WTC11 (cell line): ENCODE measurements at regions not wholly inside any gene's neighbourhood (a gene's known extent, or its start where the extent isn't known, plus 50 kb on each side); places are given as distances from the start of the nearest gene placed in this dataset.

ENCODE experiments used
- GRHL2 ChIP-seq: fragments of 250-450 bp; sonication (Bioruptor Pico); IDR thresholded peaks from 2 replicates; pipeline ENCODE4 v1.8.0; 2022; ENCODE audit warnings: mild to moderate bottlenecking, moderate library complexity; ENCODE audit not compliant: insufficient replicate concordance, severe bottlenecking
- JUN ChIP-seq: sonication (generic); formaldehyde crosslinking; IDR thresholded peaks from 2 replicates; pipeline ENCODE4 v1.8.0; 2023; ENCODE audit warnings: mild to moderate bottlenecking, missing genetic modification reagents
- RELA ChIP-seq: sonication (generic); formaldehyde crosslinking; IDR thresholded peaks from 2 replicates; pipeline ENCODE4 v1.8.1; 2022; ENCODE audit warnings: missing genetic modification reagents, mild to moderate bottlenecking, borderline replicate concordance
- TF ChIP-seq, protein P1 (sequence below): fragments of 200-600 bp; IDR thresholded peaks from 2 replicates; pipeline ENCODE4 v1.8.0; 2022; ENCODE audit warnings: antibody characterized with exemption
- TF ChIP-seq, protein P2 (sequence below): sonication (generic); formaldehyde crosslinking; IDR thresholded peaks from 2 replicates; pipeline ENCODE4 v1.8.0; 2022; ENCODE audit warnings: mild to moderate bottlenecking, missing genetic modification reagents
- TF ChIP-seq, protein P3 (sequence below): sonication (generic); formaldehyde crosslinking; conservative IDR thresholded peaks from 2 replicates; pipeline ENCODE4 v1.8.1; 2022; ENCODE audit warnings: mild to moderate bottlenecking, missing genetic modification reagents
- TF ChIP-seq, protein P4 (sequence below): sonication (generic); formaldehyde crosslinking; conservative IDR thresholded peaks from 2 replicates; pipeline ENCODE4 v1.8.1; 2023; ENCODE audit warnings: mild to moderate bottlenecking, low read depth, missing genetic modification reagents, moderate library complexity
- TF ChIP-seq, protein P5 (sequence below): sonication (generic); formaldehyde crosslinking; IDR thresholded peaks from 2 replicates; pipeline ENCODE4 v1.8.0; 2022; ENCODE audit warnings: mild to moderate bottlenecking, missing genetic modification reagents
- TF ChIP-seq, protein P6 (sequence below): sonication (generic); formaldehyde crosslinking; IDR thresholded peaks from 2 replicates; pipeline ENCODE4 v1.8.0; 2023; ENCODE audit warnings: mild to moderate bottlenecking, missing genetic modification reagents
- TF ChIP-seq, protein P7 (sequence below): sonication (generic); formaldehyde crosslinking; IDR thresholded peaks from 2 replicates; pipeline ENCODE4 v1.8.1; 2022; ENCODE audit warnings: missing genetic modification reagents, borderline replicate concordance

DNA sequence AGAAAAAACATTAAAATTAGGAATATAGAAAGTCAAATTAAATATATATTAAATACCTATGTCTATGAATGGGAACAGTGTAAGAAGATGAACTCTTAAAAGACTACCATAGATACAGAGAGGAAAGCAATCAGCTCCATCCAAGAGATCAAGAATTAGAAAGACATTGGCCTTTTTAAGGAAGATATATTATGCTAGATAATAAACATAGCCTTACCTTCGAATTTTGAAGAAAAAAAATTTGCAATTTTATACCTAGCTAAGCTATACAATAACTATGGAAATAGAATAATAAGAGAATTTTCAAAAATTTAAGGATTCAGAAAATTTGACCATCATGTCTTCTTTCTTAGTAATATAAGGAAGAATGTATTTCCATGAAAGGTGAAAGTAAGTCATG is 74.7 kb upstream of the MYT1L start:
- TF ChIP-seq, protein P1, sequence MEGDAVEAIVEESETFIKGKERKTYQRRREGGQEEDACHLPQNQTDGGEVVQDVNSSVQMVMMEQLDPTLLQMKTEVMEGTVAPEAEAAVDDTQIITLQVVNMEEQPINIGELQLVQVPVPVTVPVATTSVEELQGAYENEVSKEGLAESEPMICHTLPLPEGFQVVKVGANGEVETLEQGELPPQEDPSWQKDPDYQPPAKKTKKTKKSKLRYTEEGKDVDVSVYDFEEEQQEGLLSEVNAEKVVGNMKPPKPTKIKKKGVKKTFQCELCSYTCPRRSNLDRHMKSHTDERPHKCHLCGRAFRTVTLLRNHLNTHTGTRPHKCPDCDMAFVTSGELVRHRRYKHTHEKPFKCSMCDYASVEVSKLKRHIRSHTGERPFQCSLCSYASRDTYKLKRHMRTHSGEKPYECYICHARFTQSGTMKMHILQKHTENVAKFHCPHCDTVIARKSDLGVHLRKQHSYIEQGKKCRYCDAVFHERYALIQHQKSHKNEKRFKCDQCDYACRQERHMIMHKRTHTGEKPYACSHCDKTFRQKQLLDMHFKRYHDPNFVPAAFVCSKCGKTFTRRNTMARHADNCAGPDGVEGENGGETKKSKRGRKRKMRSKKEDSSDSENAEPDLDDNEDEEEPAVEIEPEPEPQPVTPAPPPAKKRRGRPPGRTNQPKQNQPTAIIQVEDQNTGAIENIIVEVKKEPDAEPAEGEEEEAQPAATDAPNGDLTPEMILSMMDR: no peak
- TF ChIP-seq, protein P2, sequence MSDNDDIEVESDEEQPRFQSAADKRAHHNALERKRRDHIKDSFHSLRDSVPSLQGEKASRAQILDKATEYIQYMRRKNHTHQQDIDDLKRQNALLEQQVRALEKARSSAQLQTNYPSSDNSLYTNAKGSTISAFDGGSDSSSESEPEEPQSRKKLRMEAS (CRISPR knock-in tag): no peak
- TF ChIP-seq, protein P3, sequence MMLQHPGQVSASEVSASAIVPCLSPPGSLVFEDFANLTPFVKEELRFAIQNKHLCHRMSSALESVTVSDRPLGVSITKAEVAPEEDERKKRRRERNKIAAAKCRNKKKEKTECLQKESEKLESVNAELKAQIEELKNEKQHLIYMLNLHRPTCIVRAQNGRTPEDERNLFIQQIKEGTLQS (CRISPR knock-in tag): no peak
- TF ChIP-seq, protein P4, sequence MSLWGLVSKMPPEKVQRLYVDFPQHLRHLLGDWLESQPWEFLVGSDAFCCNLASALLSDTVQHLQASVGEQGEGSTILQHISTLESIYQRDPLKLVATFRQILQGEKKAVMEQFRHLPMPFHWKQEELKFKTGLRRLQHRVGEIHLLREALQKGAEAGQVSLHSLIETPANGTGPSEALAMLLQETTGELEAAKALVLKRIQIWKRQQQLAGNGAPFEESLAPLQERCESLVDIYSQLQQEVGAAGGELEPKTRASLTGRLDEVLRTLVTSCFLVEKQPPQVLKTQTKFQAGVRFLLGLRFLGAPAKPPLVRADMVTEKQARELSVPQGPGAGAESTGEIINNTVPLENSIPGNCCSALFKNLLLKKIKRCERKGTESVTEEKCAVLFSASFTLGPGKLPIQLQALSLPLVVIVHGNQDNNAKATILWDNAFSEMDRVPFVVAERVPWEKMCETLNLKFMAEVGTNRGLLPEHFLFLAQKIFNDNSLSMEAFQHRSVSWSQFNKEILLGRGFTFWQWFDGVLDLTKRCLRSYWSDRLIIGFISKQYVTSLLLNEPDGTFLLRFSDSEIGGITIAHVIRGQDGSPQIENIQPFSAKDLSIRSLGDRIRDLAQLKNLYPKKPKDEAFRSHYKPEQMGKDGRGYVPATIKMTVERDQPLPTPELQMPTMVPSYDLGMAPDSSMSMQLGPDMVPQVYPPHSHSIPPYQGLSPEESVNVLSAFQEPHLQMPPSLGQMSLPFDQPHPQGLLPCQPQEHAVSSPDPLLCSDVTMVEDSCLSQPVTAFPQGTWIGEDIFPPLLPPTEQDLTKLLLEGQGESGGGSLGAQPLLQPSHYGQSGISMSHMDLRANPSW (CRISPR knock-in tag): no peak
- no peak for TF ChIP-seq JUN
- TF ChIP-seq RELA (CRISPR knock-in tag): no peak
- TF ChIP-seq, protein P5, sequence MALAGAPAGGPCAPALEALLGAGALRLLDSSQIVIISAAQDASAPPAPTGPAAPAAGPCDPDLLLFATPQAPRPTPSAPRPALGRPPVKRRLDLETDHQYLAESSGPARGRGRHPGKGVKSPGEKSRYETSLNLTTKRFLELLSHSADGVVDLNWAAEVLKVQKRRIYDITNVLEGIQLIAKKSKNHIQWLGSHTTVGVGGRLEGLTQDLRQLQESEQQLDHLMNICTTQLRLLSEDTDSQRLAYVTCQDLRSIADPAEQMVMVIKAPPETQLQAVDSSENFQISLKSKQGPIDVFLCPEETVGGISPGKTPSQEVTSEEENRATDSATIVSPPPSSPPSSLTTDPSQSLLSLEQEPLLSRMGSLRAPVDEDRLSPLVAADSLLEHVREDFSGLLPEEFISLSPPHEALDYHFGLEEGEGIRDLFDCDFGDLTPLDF: no peak
- TF ChIP-seq, protein P6, sequence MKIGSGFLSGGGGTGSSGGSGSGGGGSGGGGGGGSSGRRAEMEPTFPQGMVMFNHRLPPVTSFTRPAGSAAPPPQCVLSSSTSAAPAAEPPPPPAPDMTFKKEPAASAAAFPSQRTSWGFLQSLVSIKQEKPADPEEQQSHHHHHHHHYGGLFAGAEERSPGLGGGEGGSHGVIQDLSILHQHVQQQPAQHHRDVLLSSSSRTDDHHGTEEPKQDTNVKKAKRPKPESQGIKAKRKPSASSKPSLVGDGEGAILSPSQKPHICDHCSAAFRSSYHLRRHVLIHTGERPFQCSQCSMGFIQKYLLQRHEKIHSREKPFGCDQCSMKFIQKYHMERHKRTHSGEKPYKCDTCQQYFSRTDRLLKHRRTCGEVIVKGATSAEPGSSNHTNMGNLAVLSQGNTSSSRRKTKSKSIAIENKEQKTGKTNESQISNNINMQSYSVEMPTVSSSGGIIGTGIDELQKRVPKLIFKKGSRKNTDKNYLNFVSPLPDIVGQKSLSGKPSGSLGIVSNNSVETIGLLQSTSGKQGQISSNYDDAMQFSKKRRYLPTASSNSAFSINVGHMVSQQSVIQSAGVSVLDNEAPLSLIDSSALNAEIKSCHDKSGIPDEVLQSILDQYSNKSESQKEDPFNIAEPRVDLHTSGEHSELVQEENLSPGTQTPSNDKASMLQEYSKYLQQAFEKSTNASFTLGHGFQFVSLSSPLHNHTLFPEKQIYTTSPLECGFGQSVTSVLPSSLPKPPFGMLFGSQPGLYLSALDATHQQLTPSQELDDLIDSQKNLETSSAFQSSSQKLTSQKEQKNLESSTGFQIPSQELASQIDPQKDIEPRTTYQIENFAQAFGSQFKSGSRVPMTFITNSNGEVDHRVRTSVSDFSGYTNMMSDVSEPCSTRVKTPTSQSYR (CRISPR knock-in tag): no peak
- TF ChIP-seq, protein P7, sequence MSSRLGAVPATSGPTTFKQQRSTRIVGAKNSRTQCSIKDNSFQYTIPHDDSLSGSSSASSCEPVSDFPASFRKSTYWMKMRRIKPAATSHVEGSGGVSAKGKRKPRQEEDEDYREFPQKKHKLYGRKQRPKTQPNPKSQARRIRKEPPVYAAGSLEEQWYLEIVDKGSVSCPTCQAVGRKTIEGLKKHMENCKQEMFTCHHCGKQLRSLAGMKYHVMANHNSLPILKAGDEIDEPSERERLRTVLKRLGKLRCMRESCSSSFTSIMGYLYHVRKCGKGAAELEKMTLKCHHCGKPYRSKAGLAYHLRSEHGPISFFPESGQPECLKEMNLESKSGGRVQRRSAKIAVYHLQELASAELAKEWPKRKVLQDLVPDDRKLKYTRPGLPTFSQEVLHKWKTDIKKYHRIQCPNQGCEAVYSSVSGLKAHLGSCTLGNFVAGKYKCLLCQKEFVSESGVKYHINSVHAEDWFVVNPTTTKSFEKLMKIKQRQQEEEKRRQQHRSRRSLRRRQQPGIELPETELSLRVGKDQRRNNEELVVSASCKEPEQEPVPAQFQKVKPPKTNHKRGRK: no peak
- TF ChIP-seq GRHL2 (CRISPR knock-in tag): no peak
